ENCODE measurements at regions not wholly inside any gene's neighbourhood (a gene's known extent, or its start where the extent isn't known, plus 50 kb on each side); places are given as distances from the start of the nearest gene placed in this dataset.

DNA sequence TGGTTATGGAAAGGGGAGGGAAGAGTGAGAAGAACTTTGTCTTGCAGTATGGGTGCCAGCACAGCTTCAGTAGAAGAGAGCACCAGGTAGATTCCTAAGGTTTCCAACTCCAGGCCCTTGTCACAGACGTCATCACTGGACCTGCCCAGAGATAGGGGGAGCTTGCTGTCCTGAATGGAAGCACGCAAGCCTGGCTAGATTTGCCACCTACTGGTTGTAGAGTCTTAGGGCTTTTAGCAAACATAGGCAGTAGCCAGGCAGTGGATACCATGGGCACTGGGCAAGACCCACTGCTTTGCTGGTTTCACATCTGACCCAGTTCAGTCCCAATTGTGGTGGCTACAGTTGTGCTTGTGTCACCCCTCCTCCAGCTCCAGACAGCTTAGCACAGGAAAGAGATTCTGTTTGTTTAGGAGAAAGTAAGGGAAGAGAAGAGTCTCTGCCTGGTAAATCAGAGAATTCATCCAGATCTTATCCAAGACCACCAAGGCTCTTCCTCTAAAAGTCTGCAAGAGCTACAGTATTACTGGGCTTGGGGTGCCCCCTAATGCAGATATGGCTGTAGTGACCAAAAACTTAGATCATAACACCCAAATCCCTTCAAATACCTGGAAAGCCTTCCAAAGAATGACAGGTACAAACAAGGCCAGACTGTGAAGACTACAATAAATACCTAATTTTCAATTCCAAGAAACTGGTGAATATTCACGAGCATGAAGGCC is 158.9 kb downstream of the HINT1 start:
- no peak overlapping the region for H3K4me2 ChIP-seq
- CTCF ChIA-PET: interaction anchor here (1.0 kb wide), 1 partner anchor 47 kb away, joined by 3 read pairs; no protein-coding TSS in a partner anchor
- H4K20me1 ChIP-seq (ENCODE audit: insufficient read depth): no peaks in the 10 kb centered on the region
- no peaks in the 10 kb centered on the region for H3K9me3 ChIP-seq
- H3F3A ChIP-seq (replicated peaks; ENCODE audit: insufficient read depth): no peaks in the 10 kb centered on the region
- no peak overlapping the region for H3K27ac ChIP-seq (ENCODE audit: low read depth in 2 of 2, low read length in 1 of 2)
- POLR2A ChIA-PET: no interaction called here
- no peaks in the 10 kb centered on the region for H3K9me2 ChIP-seq
- no peak for DNase-seq
- H3K4me1 ChIP-seq (ENCODE audit: control insufficient read depth in 1 of 2, insufficient read depth in 2 of 2, low read depth in 1 of 2, low read length in 1 of 2): no peaks in the 10 kb centered on the region
- H2AFZ ChIP-seq (ENCODE audit: low read depth): no peak overlapping the region
- 5% methylated on average over 2 of the region's 3 CpGs for WGBS (ENCODE audit: low lambda C conversion rate)
- H3K4me3 ChIP-seq (ENCODE audit: low read depth in 2 of 2, low read length in 1 of 2): no peak overlapping the region
- H3K36me3 ChIP-seq (replicated peaks in 1 of 2; ENCODE audit: control insufficient read depth in 1 of 2, insufficient read depth in 2 of 2, low read length in 1 of 2): no peaks in the 10 kb centered on the region
- peak; percentile 44 for TF ChIP-seq RAD21 (IDR thresholded peaks at IDR 0.05; ENCODE audit: low read length)
- TF ChIP-seq, protein P1, sequence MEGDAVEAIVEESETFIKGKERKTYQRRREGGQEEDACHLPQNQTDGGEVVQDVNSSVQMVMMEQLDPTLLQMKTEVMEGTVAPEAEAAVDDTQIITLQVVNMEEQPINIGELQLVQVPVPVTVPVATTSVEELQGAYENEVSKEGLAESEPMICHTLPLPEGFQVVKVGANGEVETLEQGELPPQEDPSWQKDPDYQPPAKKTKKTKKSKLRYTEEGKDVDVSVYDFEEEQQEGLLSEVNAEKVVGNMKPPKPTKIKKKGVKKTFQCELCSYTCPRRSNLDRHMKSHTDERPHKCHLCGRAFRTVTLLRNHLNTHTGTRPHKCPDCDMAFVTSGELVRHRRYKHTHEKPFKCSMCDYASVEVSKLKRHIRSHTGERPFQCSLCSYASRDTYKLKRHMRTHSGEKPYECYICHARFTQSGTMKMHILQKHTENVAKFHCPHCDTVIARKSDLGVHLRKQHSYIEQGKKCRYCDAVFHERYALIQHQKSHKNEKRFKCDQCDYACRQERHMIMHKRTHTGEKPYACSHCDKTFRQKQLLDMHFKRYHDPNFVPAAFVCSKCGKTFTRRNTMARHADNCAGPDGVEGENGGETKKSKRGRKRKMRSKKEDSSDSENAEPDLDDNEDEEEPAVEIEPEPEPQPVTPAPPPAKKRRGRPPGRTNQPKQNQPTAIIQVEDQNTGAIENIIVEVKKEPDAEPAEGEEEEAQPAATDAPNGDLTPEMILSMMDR (IDR thresholded peaks at IDR 0.05): peak; percentile 50
- 0 out of 2 replicates have a peak, but pooled peaks have one; percentile 13 for TF ChIP-seq SMC3 (IDR thresholded peaks at IDR 0.05; ENCODE audit: low read depth, low read length)
- no peak for TF ChIP-seq GABPA (IDR thresholded peaks at IDR 0.05; ENCODE audit: low read depth)
- no peak overlapping the region for H3K9ac ChIP-seq
- no peaks in the 10 kb centered on the region for H3K79me2 ChIP-seq (ENCODE audit: insufficient read depth)
- H3K27me3 ChIP-seq (ENCODE audit: insufficient read depth): peaks cover 36% of the 10 kb centered on the region

DNA sequence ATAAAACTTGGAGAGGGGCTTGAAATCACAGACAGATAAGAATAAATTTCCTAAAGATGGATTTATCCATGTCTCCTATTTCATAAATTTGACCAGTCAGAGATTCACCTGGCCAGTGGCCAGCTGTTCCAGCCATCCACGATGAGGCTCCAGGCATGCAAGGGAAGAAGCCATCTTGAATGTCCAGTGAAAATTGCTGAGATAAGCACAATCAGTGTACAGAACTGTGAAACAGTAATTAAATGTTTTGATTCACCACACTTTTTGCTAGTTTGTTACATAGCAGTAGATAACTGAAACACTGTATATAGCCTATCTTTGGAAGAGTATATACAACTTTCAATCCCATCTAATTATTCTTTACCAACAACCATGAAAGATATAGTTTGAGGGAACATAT is 163.5 kb downstream of the HINT1 start:
- Histone ChIP-seq H3K4me2 (no peak overlapping the region), H4K20me1 (ENCODE audit: insufficient read depth) (no peaks in the 10 kb centered on the region), H3K79me2 (ENCODE audit: insufficient read depth) (no peaks in the 10 kb centered on the region), H3K9me3 (no peaks in the 10 kb centered on the region), H2AFZ (ENCODE audit: low read depth) (no peak overlapping the region), H3K9ac (no peak overlapping the region), H3F3A (replicated peaks; ENCODE audit: insufficient read depth) (no peaks in the 10 kb centered on the region), H3K36me3 (replicated peaks in 1 of 2; ENCODE audit: control insufficient read depth in 1 of 2, insufficient read depth in 2 of 2, low read length in 1 of 2) (no peaks in the 10 kb centered on the region), H3K27me3 (ENCODE audit: insufficient read depth) (no peaks in the 10 kb centered on the region; the same call in 1 of the 2 replicates), H3K4me1 (ENCODE audit: control insufficient read depth in 1 of 2, insufficient read depth in 2 of 2, low read depth in 1 of 2, low read length in 1 of 2) (no peaks in the 10 kb centered on the region), H3K9me2 (no peaks in the 10 kb centered on the region), H3K4me3 (ENCODE audit: low read depth in 2 of 2, low read length in 1 of 2) (no peak overlapping the region), H3K27ac (ENCODE audit: low read depth in 2 of 2, low read length in 1 of 2) (no peak overlapping the region)
- POLR2A ChIA-PET: no interaction called here
- CTCF ChIA-PET: no interaction called here
- TF ChIP-seq SIN3A (IDR thresholded peaks at IDR 0.05; ENCODE audit: borderline replicate concordance, low read depth, low read length) (no peak), MXI1 (IDR thresholded peaks at IDR 0.05; ENCODE audit: low read depth, low read length) (no peak), SMC3 (IDR thresholded peaks at IDR 0.05; ENCODE audit: low read depth, low read length) (no peak), TAF1 (IDR thresholded peaks at IDR 0.05; ENCODE audit: borderline replicate concordance, low read depth, low read length) (no peak), RFX5 (IDR thresholded peaks at IDR 0.05; ENCODE audit: low read length) (no peak), EP300 (IDR thresholded peaks at IDR 0.05; ENCODE audit: borderline replicate concordance in 1 of 2, low read depth in 1 of 2, low read length in 1 of 2) (no peak), JUND (IDR thresholded peaks at IDR 0.05) (no peak), YY1 (IDR thresholded peaks at IDR 0.05; ENCODE audit: low read depth) (no peak), FOXJ3 (CRISPR knock-in tag; IDR thresholded peaks at IDR 0.05) (no peak), GABPA (IDR thresholded peaks at IDR 0.05; ENCODE audit: low read depth) (no peak), TCF12 (IDR thresholded peaks at IDR 0.05) (no peak)
- TF ChIP-seq, protein P2, sequence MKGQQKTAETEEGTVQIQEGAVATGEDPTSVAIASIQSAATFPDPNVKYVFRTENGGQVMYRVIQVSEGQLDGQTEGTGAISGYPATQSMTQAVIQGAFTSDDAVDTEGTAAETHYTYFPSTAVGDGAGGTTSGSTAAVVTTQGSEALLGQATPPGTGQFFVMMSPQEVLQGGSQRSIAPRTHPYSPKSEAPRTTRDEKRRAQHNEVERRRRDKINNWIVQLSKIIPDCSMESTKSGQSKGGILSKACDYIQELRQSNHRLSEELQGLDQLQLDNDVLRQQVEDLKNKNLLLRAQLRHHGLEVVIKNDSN (IDR thresholded peaks at IDR 0.05; ENCODE audit: borderline replicate concordance, low read depth): no peak
- TF ChIP-seq, protein P1 (IDR thresholded peaks at IDR 0.05): no peak
- TF ChIP-seq, protein P3, sequence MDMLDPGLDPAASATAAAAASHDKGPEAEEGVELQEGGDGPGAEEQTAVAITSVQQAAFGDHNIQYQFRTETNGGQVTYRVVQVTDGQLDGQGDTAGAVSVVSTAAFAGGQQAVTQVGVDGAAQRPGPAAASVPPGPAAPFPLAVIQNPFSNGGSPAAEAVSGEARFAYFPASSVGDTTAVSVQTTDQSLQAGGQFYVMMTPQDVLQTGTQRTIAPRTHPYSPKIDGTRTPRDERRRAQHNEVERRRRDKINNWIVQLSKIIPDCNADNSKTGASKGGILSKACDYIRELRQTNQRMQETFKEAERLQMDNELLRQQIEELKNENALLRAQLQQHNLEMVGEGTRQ (IDR thresholded peaks at IDR 0.05; ENCODE audit: borderline replicate concordance, low read depth, low read length): no peak
- TF ChIP-seq, protein P4, sequence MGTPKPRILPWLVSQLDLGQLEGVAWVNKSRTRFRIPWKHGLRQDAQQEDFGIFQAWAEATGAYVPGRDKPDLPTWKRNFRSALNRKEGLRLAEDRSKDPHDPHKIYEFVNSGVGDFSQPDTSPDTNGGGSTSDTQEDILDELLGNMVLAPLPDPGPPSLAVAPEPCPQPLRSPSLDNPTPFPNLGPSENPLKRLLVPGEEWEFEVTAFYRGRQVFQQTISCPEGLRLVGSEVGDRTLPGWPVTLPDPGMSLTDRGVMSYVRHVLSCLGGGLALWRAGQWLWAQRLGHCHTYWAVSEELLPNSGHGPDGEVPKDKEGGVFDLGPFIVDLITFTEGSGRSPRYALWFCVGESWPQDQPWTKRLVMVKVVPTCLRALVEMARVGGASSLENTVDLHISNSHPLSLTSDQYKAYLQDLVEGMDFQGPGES (IDR thresholded peaks at IDR 0.05; ENCODE audit: low read depth, low read length): no peak
- TF ChIP-seq, protein P5, sequence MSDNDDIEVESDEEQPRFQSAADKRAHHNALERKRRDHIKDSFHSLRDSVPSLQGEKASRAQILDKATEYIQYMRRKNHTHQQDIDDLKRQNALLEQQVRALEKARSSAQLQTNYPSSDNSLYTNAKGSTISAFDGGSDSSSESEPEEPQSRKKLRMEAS (IDR thresholded peaks at IDR 0.05; ENCODE audit: low read depth): no peak
- DNase-seq: no peak
- WGBS (ENCODE audit: low lambda C conversion rate): 0% methylated on average over 1 of the region's 1 CpG
